Uterus (tissue), 3 donors: ENCODE measurements at regions not wholly inside any gene's neighbourhood (a gene's known extent, or its start where the extent isn't known, plus 50 kb on each side); places are given as distances from the start of the nearest gene placed in this dataset.

Source experiments
- DNase-seq, 2 donors: peaks; one replicate each; pipeline ENCODE4 v3.0.0-alpha.2; 2019 to 2020
- H3K27ac ChIP-seq, 2 donors: fragments of 200-600 bp; sonication (generic); 1 replicate in 1 of 2; 2 replicates in 1 of 2; pipeline ENCODE4 v1.5.1; 2016 to 2018
- H3K27me3 ChIP-seq, 2 donors: fragments of 200-600 bp; sonication (generic); one replicate each; pipeline ENCODE4 v1.5.1; 2018 to 2019; ENCODE audit warnings: control low read depth in 1 of 2
- H3K36me3 ChIP-seq, 2 donors: fragments of 200-600 bp; sonication (generic); one replicate each; pipeline ENCODE4 v1.5.1; 2019; ENCODE audit warnings: control low read depth in 1 of 2
- H3K4me1 ChIP-seq, 2 donors: fragments of 200-600 bp; sonication (generic); one replicate each; pipeline ENCODE4 v1.5.1; 2018 to 2019; ENCODE audit warnings: control low read depth in 1 of 2
- H3K4me3 ChIP-seq, 2 donors: fragments of 200-600 bp; sonication (generic); 1 replicate in 1 of 2; 2 replicates in 1 of 2; pipeline ENCODE4 v1.5.1; 2018 to 2019; ENCODE audit warnings: mild to moderate bottlenecking in 1 of 2
- H3K9me3 ChIP-seq, 2 donors: fragments of 200-600 bp; sonication (generic); one replicate each; pipeline ENCODE4 v1.5.1; 2019; ENCODE audit warnings: control low read depth in 1 of 2
- CTCF ChIP-seq, 4 experiments: fragments of 200-600 bp in 2 of 4; fragments of 450-650 bp in 2 of 4; sonication (generic) in 2 of 4; IDR thresholded peaks; one replicate each; pipeline ENCODE4 v1.5.1; 2016 to 2019; ENCODE audit warnings: antibody characterized with exemption in 4 of 4, mild to moderate bottlenecking in 2 of 4, moderate library complexity in 1 of 4
- POLR2A ChIP-seq, 2 donors: fragments of 450-650 bp; IDR thresholded peaks; one replicate each; pipeline ENCODE4 v1.6.1; 2016; ENCODE audit warnings: antibody characterized with exemption in 2 of 2, mild to moderate bottlenecking in 1 of 2, moderate library complexity in 1 of 2
- intact Hi-C: fragments of 100-400 bp; cut with DNase I; formaldehyde crosslinking; loops from one replicate; pipeline ENCODE4 v1.15.1; 2023; ENCODE audit warnings: low total_unique reads
- donor health status: DM: yes; HTN: yes; CAD: no.

DNA sequence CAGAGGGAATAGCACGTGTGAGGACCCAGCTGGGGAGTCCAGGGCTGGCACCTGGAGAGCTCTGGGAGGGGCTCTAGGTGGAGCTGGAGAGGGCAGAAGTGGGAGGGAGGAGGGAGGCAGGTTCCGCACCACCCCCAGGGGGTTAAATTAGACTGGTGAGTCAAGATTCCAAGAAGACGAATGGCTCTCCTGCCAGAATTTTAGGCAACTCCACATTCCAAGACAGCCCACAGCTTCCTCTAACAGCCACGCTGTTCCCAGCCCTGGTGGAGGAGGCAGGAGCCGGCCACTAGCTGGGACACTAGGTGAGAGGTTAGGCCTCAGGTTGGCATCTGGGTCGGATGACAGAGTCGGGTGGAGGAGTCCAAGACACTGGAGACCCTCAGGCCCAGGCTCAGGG lies 60.2 kb downstream of the TFAP2C start:
- Histone ChIP-seq H3K9me3 (no peaks in the 10 kb centered on the region), H3K4me3 (no peak overlapping the region), H3K27ac (no peak overlapping the region), H3K4me1 (no peaks in the 10 kb centered on the region), H3K36me3 (no peaks in the 10 kb centered on the region), H3K27me3 (no peaks in the 10 kb centered on the region)
- no peak for DNase-seq
- TF ChIP-seq CTCF (IDR thresholded peaks at IDR 0.05) (no peak), POLR2A (IDR thresholded peaks at IDR 0.05) (no peak)
- intact Hi-C loops: no loop called here

DNA sequence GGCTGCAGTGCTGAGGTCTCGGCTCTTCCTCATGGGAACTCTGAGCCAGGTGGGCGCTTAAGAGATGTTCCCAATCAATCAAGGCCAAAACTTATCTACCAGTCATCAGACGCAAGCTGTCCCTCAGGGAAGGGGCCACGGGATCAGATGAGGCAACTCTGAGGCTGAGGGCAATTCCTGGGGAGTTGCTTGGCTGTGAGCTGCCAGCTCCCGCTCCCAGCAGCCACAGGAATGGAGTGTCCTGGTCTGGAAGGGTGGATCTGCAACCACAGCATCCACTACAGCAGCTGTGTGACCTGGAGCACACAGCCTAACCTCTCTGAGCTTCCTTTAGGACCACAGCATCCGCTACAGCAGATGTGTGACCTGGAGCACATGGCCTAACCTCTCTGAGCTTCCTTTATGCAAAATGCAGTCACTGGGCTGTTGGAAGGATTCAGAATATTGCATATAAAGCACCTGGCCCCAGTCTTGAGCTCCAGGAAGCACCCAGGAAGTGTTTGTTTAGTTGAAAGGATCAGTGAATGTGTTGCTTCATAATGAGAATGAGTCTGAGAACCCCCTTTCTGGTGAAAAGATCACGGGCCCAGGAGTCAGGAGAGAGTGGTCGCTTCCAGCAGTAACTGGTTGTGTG lies 60.9 kb downstream of the TFAP2C start:
- intact Hi-C loops: no loop called here
- no peak overlapping the region for H3K4me3 ChIP-seq
- no peak overlapping the region for H3K27ac ChIP-seq
- no peaks in the 10 kb centered on the region for H3K36me3 ChIP-seq
- no peaks in the 10 kb centered on the region for H3K4me1 ChIP-seq
- no peak for TF ChIP-seq POLR2A (IDR thresholded peaks at IDR 0.05)
- no peak for TF ChIP-seq CTCF (IDR thresholded peaks at IDR 0.05)
- DNase-seq: no peak
- H3K27me3 ChIP-seq: no peaks in the 10 kb centered on the region
- no peaks in the 10 kb centered on the region for H3K9me3 ChIP-seq

GRCh38 chr20:56690531-56691175 lies 61.5 kb downstream of the TFAP2C start:
- H3K4me1 ChIP-seq: no peaks in the 10 kb centered on the region
- no peaks in the 10 kb centered on the region for H3K36me3 ChIP-seq
- no peak overlapping the region for H3K4me3 ChIP-seq
- intact Hi-C loops: no loop called here
- no peak overlapping the region for H3K27ac ChIP-seq
- no peaks in the 10 kb centered on the region for H3K9me3 ChIP-seq
- DNase-seq: no peak
- H3K27me3 ChIP-seq: no peaks in the 10 kb centered on the region
- TF ChIP-seq POLR2A (IDR thresholded peaks at IDR 0.05): no peak
- no peak for TF ChIP-seq CTCF (IDR thresholded peaks at IDR 0.05)

GRCh38 chr20:56691325-56691998 lies 62.4 kb downstream of the TFAP2C start:
- Histone ChIP-seq H3K27me3 (no peaks in the 10 kb centered on the region), H3K36me3 (no peaks in the 10 kb centered on the region), H3K4me1 (no peaks in the 10 kb centered on the region), H3K9me3 (no peaks in the 10 kb centered on the region), H3K4me3 (no peak overlapping the region), H3K27ac (no peak overlapping the region)
- intact Hi-C loops: no loop called here
- no peak for DNase-seq
- no peak for TF ChIP-seq POLR2A (IDR thresholded peaks at IDR 0.05)

- TF ChIP-seq CTCF (IDR thresholded peaks at IDR 0.05): no peak
- no peak for TF ChIP-seq POLR2A (IDR thresholded peaks at IDR 0.05)
- no peak for DNase-seq
- no peaks in the 10 kb centered on the region for H3K27me3 ChIP-seq
- no peak overlapping the region for H3K4me3 ChIP-seq
- H3K4me1 ChIP-seq: no peaks in the 10 kb centered on the region
- no peak overlapping the region for H3K27ac ChIP-seq
- H3K9me3 ChIP-seq: no peaks in the 10 kb centered on the region
- no peaks in the 10 kb centered on the region for H3K36me3 ChIP-seq
- intact Hi-C loops: no loop called here
Observed at GRCh38 chr20:56693217-56693616, 64.1 kb downstream of the TFAP2C start.
